T-helper 2 cell treated with Interferon-gamma antibody and Interleukin-4, amounts not matched to agents 100 ng/mL and 5 ng/mL, for 36 hours (primary cell): ENCODE measurements at regions not wholly inside any gene's neighbourhood (a gene's known extent, or its start where the extent isn't known, plus 50 kb on each side); places are given as distances from the start of the nearest gene placed in this dataset.

Experiments
- intact Hi-C: fragments of 100-400 bp; cut with micrococcal nuclease; formaldehyde crosslinking; loops from one replicate; pipeline ENCODE4 v1.15.1; 2023

DNA sequence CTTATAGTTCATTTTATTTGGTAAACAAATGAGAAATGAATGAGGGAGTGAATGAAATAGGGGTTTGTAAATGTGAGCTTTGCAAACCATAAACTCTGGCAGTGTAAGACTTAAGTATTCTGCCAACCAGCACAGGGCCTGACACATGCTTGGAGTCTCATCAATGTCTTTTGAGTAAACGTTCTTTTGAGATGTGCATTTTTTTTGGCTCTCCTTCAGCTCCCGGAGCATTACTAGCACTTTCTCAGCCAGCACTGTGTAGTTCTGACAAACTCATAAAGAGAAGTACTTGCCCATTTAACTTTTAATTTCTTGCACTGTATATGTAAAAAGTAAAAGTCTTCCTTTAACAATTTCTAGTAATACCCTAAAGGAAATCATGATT is 245.3 kb downstream of the HS3ST1 start:
- intact Hi-C loops: no loop called here

DNA sequence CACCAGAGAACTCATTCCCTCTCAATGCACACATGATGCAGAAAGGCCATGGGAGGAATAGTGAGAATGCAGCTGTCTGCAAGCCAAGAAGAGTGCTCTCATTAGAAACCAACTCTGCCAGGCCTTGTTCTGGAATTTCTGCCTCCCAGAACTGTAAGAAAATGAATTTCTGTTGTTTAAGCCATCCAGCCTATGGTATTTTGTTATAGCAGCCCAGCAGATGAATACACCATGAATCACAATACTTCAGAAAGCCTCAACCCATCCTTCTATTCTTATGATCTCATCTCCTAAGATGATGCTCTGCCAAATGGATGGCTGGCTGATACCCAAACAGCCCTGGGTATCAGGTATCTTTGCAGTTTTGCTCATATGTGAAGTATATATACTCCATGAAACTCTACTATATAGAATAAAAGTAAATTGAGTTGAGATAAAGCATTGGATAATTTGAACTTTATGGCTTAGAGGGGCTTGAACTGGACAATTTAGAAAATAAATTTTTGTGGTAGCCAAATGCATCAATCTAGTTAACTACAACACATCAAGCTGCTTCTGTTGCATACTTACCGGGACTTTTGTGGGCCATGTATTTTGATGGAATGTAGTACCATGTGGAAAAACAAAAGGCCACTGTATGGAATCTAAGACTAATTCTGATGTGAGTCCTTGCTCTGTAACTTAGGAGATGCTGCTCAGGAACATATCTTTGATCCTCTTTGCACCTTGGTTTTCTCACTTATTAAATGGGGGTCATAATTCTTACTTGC is 245.9 kb downstream of the HS3ST1 start:
- intact Hi-C loops: no loop called here

DNA sequence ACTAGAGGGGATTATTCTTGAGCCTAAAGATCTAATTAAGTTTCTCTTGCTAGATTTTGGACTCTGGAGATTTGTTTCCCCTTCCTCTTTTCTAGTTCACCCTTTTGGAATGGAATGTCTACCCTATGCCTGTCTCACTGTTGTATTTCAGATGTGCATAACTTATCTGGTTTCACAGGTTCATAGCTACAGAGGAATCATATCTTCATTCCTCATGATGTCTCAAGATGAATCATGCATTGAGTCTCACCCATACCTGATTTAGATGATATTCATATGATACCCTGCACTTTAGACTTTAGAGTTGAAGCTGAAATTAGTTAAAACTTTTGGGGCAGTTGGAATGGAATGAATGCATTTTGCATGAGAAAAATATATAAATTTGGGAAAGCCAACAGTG is 246.7 kb downstream of the HS3ST1 start:
- intact Hi-C loops: no loop called here

DNA sequence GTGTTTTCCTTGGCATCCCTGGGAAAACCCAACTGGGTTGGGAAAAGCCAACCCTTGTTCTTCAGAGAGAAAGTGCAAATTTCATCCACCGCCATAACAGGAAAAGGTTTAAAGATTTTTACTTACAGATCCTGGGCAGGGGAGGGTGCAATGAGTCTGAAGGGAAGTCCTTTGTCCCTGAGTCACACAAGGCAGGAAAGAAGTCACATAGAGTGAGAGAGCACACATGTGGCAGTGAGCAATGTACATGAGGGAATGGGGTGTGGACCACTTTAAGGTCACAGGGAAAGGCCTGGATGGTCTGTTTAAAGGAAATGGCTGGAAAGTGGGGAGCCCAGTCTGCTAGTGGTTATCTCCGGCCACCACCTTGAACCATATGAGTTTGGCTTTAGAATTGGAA is 248.9 kb downstream of the HS3ST1 start:
- intact Hi-C loops: no loop called here

DNA sequence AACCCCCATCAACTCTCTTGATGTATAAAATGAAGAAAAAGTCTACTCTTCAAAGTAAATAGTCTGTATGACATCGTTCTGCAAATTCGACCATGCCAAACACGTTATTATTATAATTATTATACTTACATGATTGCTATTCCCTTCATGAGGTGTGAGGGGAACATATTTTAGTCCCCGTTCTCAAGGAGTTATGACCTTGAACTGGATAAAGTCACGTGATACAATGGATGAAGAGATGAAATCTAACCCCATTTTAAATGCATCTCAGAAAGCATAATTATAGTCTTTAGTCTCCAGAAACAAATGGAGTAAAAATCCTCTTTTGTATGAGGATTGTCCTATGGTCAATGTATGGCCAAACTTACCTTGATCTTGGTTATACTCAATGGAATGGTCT is 250.3 kb downstream of the HS3ST1 start:
- intact Hi-C loops: no loop called here

DNA sequence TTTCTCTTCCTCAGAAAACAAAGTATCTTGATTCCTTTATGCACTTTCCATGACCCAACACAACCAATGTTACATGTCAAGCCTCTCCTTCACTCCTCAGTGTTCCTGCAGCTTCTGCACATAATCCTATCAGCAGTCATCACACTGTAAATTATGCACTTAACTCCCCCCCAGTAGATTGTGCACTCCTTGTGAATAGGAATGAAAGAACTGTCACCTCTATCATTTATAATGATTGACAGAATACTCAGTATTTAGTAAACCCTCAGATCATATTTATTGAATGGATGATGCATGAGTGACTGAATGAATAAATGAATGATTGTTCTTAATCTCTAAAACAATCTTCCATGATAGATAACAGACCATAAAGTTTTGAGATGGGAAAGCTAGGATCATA is 253.3 kb downstream of the HS3ST1 start:
- intact Hi-C loops: no loop called here

DNA sequence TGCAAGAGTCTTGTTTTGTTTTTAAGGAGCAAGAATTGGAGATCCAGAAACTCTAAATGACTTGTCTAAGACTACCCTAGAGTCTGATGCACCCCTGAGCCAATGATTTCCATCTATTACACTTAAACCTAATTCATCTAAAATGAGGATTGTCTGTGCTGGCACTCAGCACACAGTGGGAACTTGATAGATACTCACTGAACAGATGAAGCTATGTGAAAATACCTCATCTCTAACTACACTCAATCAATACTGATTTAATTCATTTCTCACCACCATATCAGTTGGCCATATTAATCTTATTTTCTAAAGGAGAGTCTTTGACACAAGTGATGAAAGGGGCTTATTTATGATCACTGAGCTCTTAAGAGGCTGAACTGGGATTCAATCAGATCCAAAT is 262.1 kb downstream of the HS3ST1 start:
- intact Hi-C loops: no loop called here

DNA sequence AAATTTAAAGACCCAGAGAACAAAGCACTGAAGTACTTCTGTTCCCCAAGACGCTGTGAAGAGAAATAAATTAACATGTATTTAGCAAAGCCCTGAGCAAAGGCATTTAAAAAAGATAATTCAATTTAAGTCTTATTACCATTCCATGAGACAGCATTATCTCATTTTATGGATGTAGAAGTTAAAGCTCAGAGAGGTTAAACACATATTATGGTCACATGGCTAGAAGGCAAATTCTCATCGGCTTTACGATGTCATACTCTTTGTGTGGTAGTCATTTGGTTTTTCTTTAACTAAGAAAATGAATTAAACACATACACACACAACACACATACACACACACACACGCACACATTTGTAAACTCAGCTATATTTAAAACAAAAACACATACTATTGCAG is 262.7 kb downstream of the HS3ST1 start:
- intact Hi-C loops: no loop called here

DNA sequence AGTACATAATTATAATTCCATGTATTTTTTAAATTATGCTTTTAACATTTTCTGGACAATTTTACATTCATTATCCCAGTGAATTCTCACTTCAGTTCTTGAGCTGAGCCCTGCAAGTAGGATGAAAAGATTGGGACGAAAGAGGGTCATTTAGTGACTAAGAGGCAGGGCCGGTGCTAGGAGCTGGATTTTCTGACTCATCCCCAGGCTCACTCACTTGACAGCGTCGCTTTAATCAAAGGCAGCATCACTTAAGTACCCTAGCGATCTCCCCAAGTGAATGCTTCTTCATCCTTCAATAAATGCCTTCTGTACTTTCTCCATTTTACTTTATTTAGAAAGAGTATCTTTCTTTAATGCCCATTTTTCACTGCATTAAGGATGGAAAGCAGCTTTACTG is 263.6 kb downstream of the HS3ST1 start:
- intact Hi-C loops: no loop called here

DNA sequence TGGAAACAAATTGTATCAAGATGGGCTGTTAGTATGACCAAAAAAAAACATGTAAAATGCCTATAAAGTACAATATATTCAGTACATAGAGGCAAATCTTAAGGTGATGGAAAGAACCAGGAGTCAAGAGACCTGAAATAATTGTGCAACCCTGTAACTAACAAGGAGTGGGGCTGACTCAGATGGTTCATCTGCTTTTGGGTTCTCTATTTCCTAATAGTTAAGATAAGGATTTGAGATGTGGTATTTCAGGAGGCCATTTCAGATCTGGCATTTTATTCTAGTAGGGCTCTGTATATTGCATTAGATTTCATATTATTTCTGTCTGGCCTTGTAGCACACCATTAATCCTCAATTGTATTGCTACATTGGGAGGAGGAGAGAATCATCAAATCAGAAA is 268.4 kb downstream of the HS3ST1 start:
- intact Hi-C loops: no loop called here

DNA sequence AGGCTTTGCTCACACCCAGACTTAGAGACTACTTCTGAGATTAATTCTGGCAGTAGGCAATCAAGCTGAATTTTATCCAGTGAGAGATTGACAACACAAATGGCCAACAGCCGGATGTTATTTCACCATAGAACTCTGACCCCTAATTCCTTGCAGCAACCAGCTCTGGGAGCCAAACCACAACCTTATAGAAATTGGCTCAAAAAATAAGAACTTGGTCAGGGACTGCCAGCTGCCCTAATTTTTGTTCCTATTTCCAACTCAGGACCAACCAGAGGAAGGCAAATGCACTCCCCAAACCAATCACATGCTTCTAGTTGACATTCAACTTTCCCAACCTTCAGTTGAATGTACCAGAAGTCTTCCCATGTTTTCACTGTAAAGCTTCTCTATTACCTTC is 269.7 kb downstream of the HS3ST1 start:
- intact Hi-C loops: no loop called here

DNA sequence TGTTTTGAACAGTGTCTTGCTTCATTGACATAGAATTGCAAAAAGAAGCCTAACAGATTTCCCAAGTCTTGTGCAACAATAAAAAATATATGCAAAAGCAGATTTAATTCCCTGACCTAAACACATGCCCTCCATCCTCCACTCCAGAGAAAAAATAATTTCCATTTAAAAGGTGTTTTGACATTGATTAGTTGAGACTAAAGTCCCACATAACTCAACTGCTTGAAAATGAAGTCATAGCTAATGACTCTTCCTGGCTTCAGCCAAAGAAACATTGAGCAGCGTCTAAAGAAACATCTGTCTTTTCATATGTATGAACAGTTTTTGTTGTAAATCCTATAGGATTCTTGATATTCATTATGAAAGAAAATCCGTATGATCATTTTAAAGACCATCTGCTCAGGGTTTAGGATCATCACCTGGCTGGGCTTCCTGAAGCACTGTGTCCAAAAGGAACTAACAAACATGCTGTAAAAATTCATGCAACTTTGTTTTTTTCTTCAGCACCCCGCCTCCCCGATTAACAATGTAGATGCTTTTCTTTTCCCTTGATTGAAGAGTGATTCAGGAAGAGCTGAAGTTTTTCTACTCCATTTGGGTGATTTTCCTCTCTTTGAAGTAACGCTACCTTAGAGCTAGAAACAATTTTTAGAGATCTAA is 273.4 kb downstream of the HS3ST1 start:
- intact Hi-C loops: no loop called here

DNA sequence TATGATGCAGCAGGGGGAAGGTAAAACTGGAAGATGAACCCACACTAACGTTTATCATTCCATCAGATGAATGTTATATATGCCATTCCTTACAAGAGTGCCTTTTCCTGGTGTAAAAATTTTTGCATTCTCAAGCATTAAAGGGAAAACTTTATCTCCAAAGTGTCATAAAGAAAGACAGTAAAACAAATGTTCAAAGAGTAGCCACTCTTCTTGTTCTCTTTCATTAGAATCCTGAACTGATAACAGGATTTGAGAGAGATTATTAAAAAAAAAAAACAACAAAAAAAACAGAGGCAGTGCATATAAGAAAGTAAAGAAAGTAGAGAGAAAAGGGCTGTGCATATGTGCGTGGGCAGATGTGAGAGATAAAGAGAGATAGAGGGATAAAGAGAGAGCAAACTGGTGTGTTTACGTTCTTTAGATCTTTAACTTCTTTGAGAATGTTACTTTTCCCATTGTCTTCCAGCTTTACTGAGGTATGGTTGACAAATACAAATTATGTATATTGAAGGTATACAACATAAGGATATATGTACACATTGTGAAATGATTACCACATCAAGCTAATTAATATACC is 275.4 kb downstream of the HS3ST1 start:
- intact Hi-C loops: no loop called here

DNA sequence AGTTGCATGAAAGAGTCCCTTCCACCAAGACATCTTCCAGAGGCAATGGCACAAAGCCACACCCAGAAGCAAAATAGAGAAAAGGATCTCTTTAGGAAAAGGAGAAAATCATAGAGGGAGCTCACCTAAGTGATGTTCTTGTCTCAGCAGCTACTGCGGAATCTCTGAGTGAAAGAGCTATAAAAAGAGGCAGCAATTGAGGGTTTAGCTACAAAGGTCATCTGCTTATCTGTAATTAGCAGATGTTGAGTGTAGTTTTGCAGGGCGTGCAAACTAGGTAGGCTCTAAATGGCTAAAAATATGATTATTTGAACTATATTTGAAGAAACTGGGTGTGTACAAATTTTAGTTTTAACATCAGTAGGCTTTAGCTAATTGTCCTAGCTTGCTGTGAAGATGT is 276.0 kb downstream of the HS3ST1 start:
- intact Hi-C loops: no loop called here

DNA sequence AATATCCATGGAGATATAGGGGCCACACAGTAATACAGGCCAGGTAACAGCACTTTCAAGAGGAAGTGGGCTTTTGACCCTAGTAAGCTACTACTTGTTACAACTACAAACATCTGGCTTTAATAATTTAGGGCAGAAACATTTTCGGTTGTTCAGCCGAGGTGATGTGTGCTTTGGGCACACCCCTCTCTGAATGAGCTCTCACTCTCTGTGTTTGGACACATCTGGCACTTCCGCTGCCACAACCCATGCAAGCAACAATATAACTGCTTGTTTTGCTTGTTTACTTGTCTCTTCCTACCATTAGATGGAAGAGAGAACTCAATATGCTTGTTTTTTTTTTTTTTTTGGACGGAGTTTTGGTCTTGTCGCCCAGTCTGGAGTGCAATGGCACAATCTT is 277.2 kb downstream of the HS3ST1 start:
- intact Hi-C loops: no loop called here

DNA sequence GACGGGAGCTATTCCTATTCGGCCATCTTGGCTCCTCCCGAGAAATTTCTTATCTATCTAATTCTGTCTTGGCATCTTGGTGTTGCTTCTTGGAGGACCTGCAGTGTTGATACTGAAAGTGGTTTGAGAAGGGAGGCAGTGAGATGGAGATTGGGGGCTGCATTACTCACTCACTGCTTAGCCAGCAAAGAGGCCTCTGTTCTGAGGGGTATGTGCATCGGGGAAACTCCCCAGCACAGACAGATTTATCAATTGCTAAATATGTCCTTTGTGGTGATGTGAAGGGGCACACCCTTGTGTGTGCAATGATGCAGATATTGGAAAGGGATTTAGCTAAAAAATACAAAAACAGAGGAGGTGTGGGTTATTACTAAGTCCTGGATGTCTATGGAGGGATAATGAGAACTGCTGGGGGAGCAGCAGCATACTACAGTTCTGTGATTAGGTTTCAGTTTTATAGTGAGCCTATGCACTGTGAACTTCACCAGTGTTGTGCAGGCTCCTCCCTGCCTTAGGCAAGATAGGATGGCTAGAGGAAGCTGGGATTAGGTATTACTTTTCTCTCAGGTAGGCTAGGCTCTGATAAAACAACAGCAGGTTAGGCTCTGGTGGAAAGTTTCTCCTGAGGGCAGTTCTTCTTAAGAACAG is 279.0 kb downstream of the HS3ST1 start:
- intact Hi-C loops: no loop called here

DNA sequence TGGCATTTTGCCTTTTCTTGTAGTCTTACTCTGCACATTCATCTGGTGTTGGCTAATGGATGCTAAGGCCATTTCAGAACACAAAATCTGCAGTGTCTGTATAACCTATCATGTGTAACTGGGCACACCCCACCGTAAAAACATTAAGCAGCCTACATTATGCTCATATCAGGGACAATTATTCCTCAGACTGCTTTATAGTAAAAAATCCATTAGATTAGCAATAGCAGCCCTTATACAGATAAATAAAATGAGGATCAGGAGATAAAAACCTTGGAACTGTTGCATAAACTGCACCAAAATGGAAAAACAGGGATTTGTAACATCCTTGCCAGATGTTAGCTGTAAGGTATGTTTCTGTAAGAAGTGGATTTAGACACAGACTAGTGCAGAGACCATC is 288.8 kb downstream of the HS3ST1 start:
- intact Hi-C loops: no loop called here

DNA sequence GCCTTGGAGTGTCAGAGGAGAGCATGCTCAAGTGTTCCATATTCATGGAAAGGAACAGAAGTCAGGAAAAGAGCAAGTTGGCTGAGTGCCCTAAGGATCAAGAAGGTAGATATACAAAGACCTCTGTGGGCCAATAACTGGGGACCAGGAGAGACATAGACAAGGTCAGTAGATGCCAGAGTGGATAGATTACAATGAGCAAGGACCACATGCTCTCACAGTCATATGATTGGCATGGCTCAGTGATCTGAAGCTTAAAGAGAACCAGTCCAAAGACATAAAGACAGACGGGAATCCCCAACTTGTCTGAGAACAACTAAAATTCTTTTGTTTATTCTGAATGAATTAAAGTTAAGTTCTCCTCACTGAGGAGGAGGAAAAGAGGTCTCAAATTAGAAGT is 289.7 kb downstream of the HS3ST1 start:
- intact Hi-C loops: no loop called here

DNA sequence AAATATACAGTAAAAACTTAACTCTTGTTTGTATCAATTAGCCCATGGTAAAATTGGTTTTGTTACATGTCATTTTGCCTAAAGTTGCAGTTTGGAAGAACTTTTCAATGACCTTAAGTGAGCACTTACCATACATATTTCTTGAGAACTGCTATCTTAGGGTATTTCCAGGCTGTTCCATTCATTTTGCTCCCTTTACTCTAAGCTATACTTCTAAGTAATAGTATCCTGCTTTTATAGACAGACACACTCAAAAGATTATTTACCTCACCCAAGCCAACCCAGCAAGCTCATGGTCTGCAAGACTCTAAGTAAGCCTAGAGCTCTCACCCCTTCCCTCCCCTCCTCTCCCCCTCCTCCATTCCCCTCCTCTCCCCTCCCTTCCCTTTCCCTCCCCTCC is 294.0 kb downstream of the HS3ST1 start:
- intact Hi-C loops: no loop called here

DNA sequence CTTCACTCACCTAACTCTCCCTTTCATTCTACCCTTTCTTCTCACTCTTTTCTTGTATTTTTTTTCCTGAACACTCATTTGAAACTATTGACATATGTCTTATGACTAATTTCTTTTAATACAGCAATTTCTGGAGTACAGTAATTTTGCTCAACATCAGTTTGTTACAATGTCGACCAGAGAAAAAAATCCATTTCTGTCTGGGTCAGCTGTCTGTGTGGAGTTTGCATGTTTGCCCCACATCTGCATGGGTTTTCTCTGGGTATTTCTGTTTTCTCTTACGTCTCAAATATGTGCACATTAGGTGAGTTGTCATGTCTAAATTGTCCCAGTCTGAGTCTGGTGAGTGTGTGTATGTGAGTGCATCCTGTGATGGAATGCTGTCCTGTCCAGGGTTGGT is 294.8 kb downstream of the HS3ST1 start:
- intact Hi-C loops: no loop called here

DNA sequence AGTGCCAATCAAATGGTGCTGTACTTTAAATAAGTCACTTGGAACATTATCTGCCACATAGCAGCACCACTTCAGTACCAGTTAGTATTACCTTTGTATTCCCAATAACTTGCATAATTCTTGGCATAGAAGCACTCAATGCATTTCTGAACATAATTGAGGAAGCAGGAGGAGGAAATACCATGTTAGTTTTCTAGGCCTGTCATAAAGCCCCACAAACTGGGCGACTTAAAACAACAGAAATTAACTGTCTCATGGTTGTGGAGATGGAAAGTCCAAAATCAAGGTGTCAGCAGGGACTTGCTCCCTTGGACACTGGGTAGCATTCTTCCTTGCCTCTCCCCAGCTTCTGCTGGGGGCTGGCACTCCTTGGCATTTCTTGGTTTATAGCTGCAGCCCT is 296.2 kb downstream of the HS3ST1 start:
- intact Hi-C loops: no loop called here

DNA sequence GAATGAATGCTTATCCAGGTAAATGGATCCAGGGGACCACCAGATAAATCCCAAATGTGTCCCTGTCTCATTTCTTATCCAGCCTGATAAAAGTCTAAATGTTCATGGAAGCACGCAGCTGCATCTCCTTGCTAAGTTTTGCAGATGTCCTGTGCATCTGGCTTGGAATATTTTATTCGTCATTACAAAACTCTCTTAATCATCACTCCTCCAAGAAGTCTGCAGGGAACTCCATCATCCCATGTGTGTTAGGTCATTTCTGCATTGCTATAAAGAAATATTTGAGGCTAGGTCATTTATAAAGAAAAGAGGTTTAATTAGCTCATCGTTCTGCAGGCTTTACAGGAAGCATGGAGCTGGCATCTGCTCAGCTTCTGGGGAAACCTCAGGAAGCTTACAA is 297.2 kb downstream of the HS3ST1 start:
- intact Hi-C loops: no loop called here
